ENCODE measurements at regions not wholly inside any gene's neighbourhood (a gene's known extent, or its start where the extent isn't known, plus 50 kb on each side); places are given as distances from the start of the nearest gene placed in this dataset.
"Not testable (repeated sequence)": the region's sequence is repeated elsewhere in the genome, so short reads cannot be mapped to it uniquely, and the experiment has no call there.

GRCh38 chr3:34111361-34111760, 312.9 kb downstream of the PDCD6IP start (continued):
- no peak for TF ChIP-seq ZNF512 (CRISPR knock-in tag; IDR thresholded peaks at IDR 0.05; ENCODE audit: borderline replicate concordance)
- TF ChIP-seq ZNF232 (CRISPR knock-in tag; IDR thresholded peaks at IDR 0.05) = no peak

- H3K36me3 Mint-ChIP-seq; CTCF ChIA-PET; ATAC-seq; H3K27ac Mint-ChIP-seq; H3K4me1 Mint-ChIP-seq; H3K27me3 Mint-ChIP-seq (ENCODE audit: low read depth); DNase-seq (ENCODE audit: low spot score); H3K4me3 Mint-ChIP-seq; POLR2A ChIA-PET: not testable (repeated sequence)
- peaks cover 17% of the 10 kb centered on the region for H3K9me3 Mint-ChIP-seq
These were observed 313.8 kb downstream of the PDCD6IP start for GRCh38 chr3:34112261-34112660.

GRCh38 chr3:34131091-34131490, 332.7 kb downstream of the PDCD6IP start:
- DNase-seq (ENCODE audit: low spot score) (no peak), ATAC-seq (no peak)
- no peak overlapping the region for H3K27ac Mint-ChIP-seq
- H3K27me3 Mint-ChIP-seq (ENCODE audit: low read depth) = no peaks in the 10 kb centered on the region; the same call in 1 of the 2 replicates
- H3K4me1 Mint-ChIP-seq = no peaks in the 10 kb centered on the region
- H3K9me3 Mint-ChIP-seq = peaks cover 13% of the 10 kb centered on the region
- CTCF ChIA-PET = interaction anchor here (2.1 kb wide), 1 partner anchor 24 kb away, joined by 7 read pairs; no protein-coding TSS in a partner anchor
- no peak overlapping the region for H3K4me3 Mint-ChIP-seq
- POLR2A ChIA-PET = no interaction called here
- no peaks in the 10 kb centered on the region for H3K36me3 Mint-ChIP-seq
- TF ChIP-seq HMGA2 (CRISPR knock-in tag; IDR thresholded peaks at IDR 0.05) = no peak
- TF ChIP-seq CDX4 (CRISPR knock-in tag; IDR thresholded peaks at IDR 0.05; ENCODE audit: borderline replicate concordance) = no peak
- TF ChIP-seq ZNF232 (CRISPR knock-in tag; IDR thresholded peaks at IDR 0.05) = no peak
- no peak for TF ChIP-seq MAX (CRISPR knock-in tag; IDR thresholded peaks at IDR 0.05)
- no peak for TF ChIP-seq NR1H2 (CRISPR knock-in tag; IDR thresholded peaks at IDR 0.05)
- TF ChIP-seq ZNF263 (CRISPR knock-in tag; IDR thresholded peaks at IDR 0.05; ENCODE audit: low read depth) = no peak
- TF ChIP-seq ZNF219 (CRISPR knock-in tag; IDR thresholded peaks at IDR 0.05; ENCODE audit: borderline replicate concordance) = no peak
- no peak for TF ChIP-seq CTCF (IDR thresholded peaks at IDR 0.05)
- no peak for TF ChIP-seq HMGXB4 (CRISPR knock-in tag; IDR thresholded peaks at IDR 0.05)
- TF ChIP-seq ZMAT4 (CRISPR knock-in tag; IDR thresholded peaks at IDR 0.05) = no peak
- no peak for TF ChIP-seq ZNF416 (CRISPR knock-in tag; IDR thresholded peaks at IDR 0.05)
- TF ChIP-seq CREB1 (CRISPR knock-in tag; IDR thresholded peaks at IDR 0.05) = no peak

- DNase-seq (ENCODE audit: low spot score) (no peak), ATAC-seq (no peak)
- Mint-ChIP-seq H3K36me3 (no peaks in the 10 kb centered on the region), H3K4me3 (no peak overlapping the region), H3K4me1 (no peaks in the 10 kb centered on the region), H3K9me3 (peaks cover 13% of the 10 kb centered on the region), H3K27me3 (ENCODE audit: low read depth) (no peaks in the 10 kb centered on the region), H3K27ac (no peak overlapping the region)
- TF ChIP-seq RELA (CRISPR knock-in tag; IDR thresholded peaks at IDR 0.05; ENCODE audit: borderline replicate concordance) (no peak), ZNF671 (CRISPR knock-in tag; IDR thresholded peaks at IDR 0.05) (no peak), EMX1 (CRISPR knock-in tag; IDR thresholded peaks at IDR 0.05) (no peak), E2F4 (CRISPR knock-in tag; IDR thresholded peaks at IDR 0.05; ENCODE audit: borderline replicate concordance, low read depth) (no peak), RORB (CRISPR knock-in tag; IDR thresholded peaks at IDR 0.05) (no peak)
- ChIA-PET POLR2A (no interaction called here), CTCF (interaction anchor here (2.1 kb wide), 1 partner anchor 25 kb away, joined by 7 read pairs; no protein-coding TSS in a partner anchor)
These were observed 333.8 kb downstream of the PDCD6IP start for GRCh38 chr3:34132069-34132692.

Measured in WTC11 (cell line).